ENCODE measurements at regions not wholly inside any gene's neighbourhood (a gene's known extent, or its start where the extent isn't known, plus 50 kb on each side); places are given as distances from the start of the nearest gene placed in this dataset.

DNA sequence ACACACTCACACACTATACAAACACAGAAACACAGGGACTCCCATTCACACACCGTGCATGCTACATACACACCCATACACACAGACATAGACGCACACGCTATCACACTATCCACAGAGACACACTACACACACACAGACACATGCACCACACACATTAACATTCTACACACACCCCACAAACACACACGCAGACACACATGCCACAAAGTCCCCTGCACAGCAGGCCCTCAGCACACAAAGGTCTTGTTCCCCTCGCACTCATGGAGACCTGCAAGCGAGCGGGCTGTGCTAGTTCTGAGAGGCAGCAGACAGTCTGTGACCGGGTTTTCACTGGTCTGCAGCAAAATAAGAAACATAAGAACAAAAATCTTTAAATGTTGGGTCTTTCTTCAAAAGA, 429.6 kb upstream of the SALL3 start:
- Histone ChIP-seq H3K9me3 (ENCODE audit: control insufficient read depth, insufficient read depth, low read length) (peaks cover 17% of the 10 kb centered on the region; the same call in 1 of the 2 replicates), H3K27ac (ENCODE audit: low read depth, low read length) (no peak overlapping the region), H3K79me2 (ENCODE audit: control insufficient read depth, low read length) (no peaks in the 10 kb centered on the region), H3K9me2 (replicated peaks; ENCODE audit: control insufficient read depth, low read length) (no peaks in the 10 kb centered on the region), H3K4me3 (ENCODE audit: low read length) (no peak overlapping the region), H3K4me1 (ENCODE audit: control insufficient read depth, low read length) (no peaks in the 10 kb centered on the region), H4K20me1 (ENCODE audit: control insufficient read depth, insufficient read depth, low read depth, low read length) (no peaks in the 10 kb centered on the region), H3K36me3 (ENCODE audit: control insufficient read depth, low read length) (no peaks in the 10 kb centered on the region), H3F3A (ENCODE audit: control insufficient read depth, insufficient read depth) (no peaks in the 10 kb centered on the region), H3K27me3 (ENCODE audit: control insufficient read depth, low read length) (no peaks in the 10 kb centered on the region), H3K4me2 (ENCODE audit: low read length) (no peak overlapping the region)
- TF ChIP-seq CTCF (IDR thresholded peaks at IDR 0.05; ENCODE audit: low read depth, low read length, poor library complexity, severe bottlenecking) = no peak
- TF ChIP-seq EZH2phosphoT487 (IDR thresholded peaks at IDR 0.05; ENCODE audit: borderline replicate concordance, low read length) = no peak

DNA sequence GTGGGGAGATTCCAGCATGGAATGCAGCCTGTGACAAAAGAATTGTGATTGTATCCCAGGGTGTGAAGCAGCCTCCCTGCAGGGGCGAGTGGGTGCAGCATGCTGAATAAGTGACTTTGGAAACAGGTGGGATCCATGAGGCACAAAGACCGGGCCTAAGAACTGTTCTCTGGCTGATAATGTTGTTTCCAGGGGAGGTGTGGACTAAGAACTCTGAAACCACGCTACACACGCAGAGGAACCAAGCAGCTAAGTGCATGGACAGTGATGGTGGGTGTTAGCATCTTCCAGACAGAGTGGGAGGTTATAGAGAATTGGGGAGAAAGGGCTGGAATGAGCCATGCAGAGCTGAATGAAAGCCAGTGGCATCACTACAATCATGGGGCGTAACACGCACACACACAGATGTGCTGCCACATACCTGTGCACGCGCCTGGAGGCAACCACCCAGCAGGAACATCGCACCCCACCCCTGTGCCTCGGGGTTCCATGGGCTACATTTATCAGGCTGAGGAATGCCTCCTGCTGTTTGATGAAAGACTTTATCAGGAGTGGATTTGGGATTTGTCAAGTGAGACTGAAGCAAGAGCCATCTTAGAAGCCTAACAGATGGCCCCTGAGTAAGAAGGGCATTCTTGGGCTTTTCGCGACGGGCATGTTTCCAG, 424.5 kb upstream of the SALL3 start:
- H3K27ac ChIP-seq (ENCODE audit: low read depth, low read length) = no peak overlapping the region
- no peak overlapping the region for H3K4me3 ChIP-seq (ENCODE audit: low read length)
- H3K9me3 ChIP-seq (ENCODE audit: control insufficient read depth, insufficient read depth, low read length) = peaks cover 6% of the 10 kb centered on the region; the same call in 1 of the 2 replicates
- no peak for TF ChIP-seq CTCF (IDR thresholded peaks at IDR 0.05; ENCODE audit: low read depth, low read length, poor library complexity, severe bottlenecking)
- no peak for TF ChIP-seq EZH2phosphoT487 (IDR thresholded peaks at IDR 0.05; ENCODE audit: borderline replicate concordance, low read length)
- H3K4me1 ChIP-seq (ENCODE audit: control insufficient read depth, low read length) = no peaks in the 10 kb centered on the region
- no peaks in the 10 kb centered on the region for H3K36me3 ChIP-seq (ENCODE audit: control insufficient read depth, low read length)
- no peaks in the 10 kb centered on the region for H3K9me2 ChIP-seq (replicated peaks; ENCODE audit: control insufficient read depth, low read length)
- H3K27me3 ChIP-seq (ENCODE audit: control insufficient read depth, low read length) = no peaks in the 10 kb centered on the region
- no peaks in the 10 kb centered on the region for H3K79me2 ChIP-seq (ENCODE audit: control insufficient read depth, low read length)
- H3F3A ChIP-seq (ENCODE audit: control insufficient read depth, insufficient read depth) = no peaks in the 10 kb centered on the region
- H4K20me1 ChIP-seq (ENCODE audit: control insufficient read depth, insufficient read depth, low read depth, low read length) = no peaks in the 10 kb centered on the region
- H3K4me2 ChIP-seq (ENCODE audit: low read length) = no peak overlapping the region

DNA sequence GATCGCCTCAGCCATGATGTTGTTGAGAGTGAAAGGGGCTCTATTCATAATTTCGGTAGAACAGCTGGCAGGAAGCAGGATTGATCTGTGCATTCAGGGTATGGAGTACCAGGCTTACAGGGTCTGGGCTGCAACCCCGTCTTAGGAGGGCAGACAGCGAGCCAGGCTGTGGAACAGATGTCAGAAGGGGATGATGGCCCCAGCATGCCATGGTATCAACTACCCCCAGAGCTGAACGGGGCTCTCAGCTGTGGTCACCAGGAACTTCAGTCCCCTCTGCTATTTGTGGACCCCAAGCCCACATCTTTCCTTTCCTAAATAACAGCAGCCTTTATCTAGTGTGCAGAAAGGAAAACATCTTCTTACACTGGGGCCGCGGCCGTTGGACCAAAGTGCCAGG, 422.2 kb upstream of the SALL3 start:
- H3K9me2 ChIP-seq (replicated peaks; ENCODE audit: control insufficient read depth, low read length) = no peaks in the 10 kb centered on the region
- TF ChIP-seq EZH2phosphoT487 (IDR thresholded peaks at IDR 0.05; ENCODE audit: borderline replicate concordance, low read length) = no peak
- no peak for TF ChIP-seq CTCF (IDR thresholded peaks at IDR 0.05; ENCODE audit: low read depth, low read length, poor library complexity, severe bottlenecking)

More for the DNA sequence above, 422.2 kb upstream of the SALL3 start:
- no peaks in the 10 kb centered on the region for H3K27me3 ChIP-seq (ENCODE audit: control insufficient read depth, low read length)
- H3K79me2 ChIP-seq (ENCODE audit: control insufficient read depth, low read length) = no peaks in the 10 kb centered on the region
- H3K4me2 ChIP-seq (ENCODE audit: low read length) = no peak overlapping the region
- H3K36me3 ChIP-seq (ENCODE audit: control insufficient read depth, low read length) = no peaks in the 10 kb centered on the region
- H3K27ac ChIP-seq (ENCODE audit: low read depth, low read length) = no peak overlapping the region
- H4K20me1 ChIP-seq (ENCODE audit: control insufficient read depth, insufficient read depth, low read depth, low read length) = no peaks in the 10 kb centered on the region
- H3F3A ChIP-seq (ENCODE audit: control insufficient read depth, insufficient read depth) = no peaks in the 10 kb centered on the region
- H3K4me1 ChIP-seq (ENCODE audit: control insufficient read depth, low read length) = no peaks in the 10 kb centered on the region
- peaks cover 6% of the 10 kb centered on the region; the same call in 1 of the 2 replicates for H3K9me3 ChIP-seq (ENCODE audit: control insufficient read depth, insufficient read depth, low read length)
- H3K4me3 ChIP-seq (ENCODE audit: low read length) = no peak overlapping the region
